HepG2 (cell line): ENCODE measurements at regions not wholly inside any gene's neighbourhood (a gene's known extent, or its start where the extent isn't known, plus 50 kb on each side); places are given as distances from the start of the nearest gene placed in this dataset.

Source experiments
- ATAC-seq: fragments of 200-7000 bp; cut with Tn5 transposase; 3 replicates; pipeline ENCODE4 v1.9.1; 2020; ENCODE audit warnings: mild to moderate bottlenecking, moderate library complexity
- BruUV-seq: library from RNA; stranded (reverse); fragments of 400-500 nt; replicated peaks from 2 replicates; lab custom pipeline; 2021; lab: Mats Ljungman, UMichigan
- CTCF ChIA-PET: fragments of 300-600 bp; formaldehyde crosslinking; extraction: SDS; loops from one replicate; lab custom pipeline; 2021; ENCODE audit warnings: low total read pairs, inconsistent platforms, low intra/inter-chr PET ratio; lab: Yijun Ruan, JAX
- POLR2A ChIA-PET: fragments of 350-600 bp; sonication (Branson Sonifier 250); formaldehyde crosslinking; loops from one replicate; lab custom pipeline; 2020; ENCODE audit warnings: antibody characterized with exemption, inconsistent platforms; lab: Yijun Ruan, JAX
- DNase-seq: peaks from one replicate; pipeline ENCODE4 v3.0.0-alpha.2; 2015; ENCODE audit warnings: low spot score
- FAIRE-seq: peaks from 3 replicates; lab custom pipeline; 2011; peaks lifted over from hg19 to GRCh38; lab: Jason Lieb, UNC
- H2AFZ ChIP-seq: one replicate; pipeline ENCODE4 v1.6.1; 2011; ENCODE audit warnings: low read length, inconsistent platforms
- H3K27ac ChIP-seq: fragments of 300-600 bp; 3 replicates; pipeline ENCODE4 v1.8.0; 2011; ENCODE audit warnings: mixed run types, mild to moderate bottlenecking, mixed read lengths, low read length, inconsistent platforms; ENCODE audit not compliant: insufficient read depth; ENCODE audit errors: extremely low read length
- H3K27me3 ChIP-seq, 2 experiments: fragments of 200-600 bp in 1 of 2; 2 replicates in 1 of 2; 3 replicates in 1 of 2; pipeline versions ENCODE4 v1.6.0 to v1.8.0; 2011; ENCODE audit warnings: low read length in 2 of 2, mild to moderate bottlenecking in 2 of 2, moderate library complexity in 2 of 2, inconsistent platforms in 1 of 2; ENCODE audit not compliant: insufficient read depth in 2 of 2, control insufficient read depth in 1 of 2
- H3K36me3 ChIP-seq, 2 experiments: fragments of 200-600 bp in 1 of 2; replicated peaks in 1 of 2; 2 replicates in 1 of 2; 3 replicates in 1 of 2; pipeline versions ENCODE4 v1.5.1 to v1.8.0; 2011; ENCODE audit warnings: low read length in 2 of 2, inconsistent platforms in 1 of 2; ENCODE audit not compliant: insufficient read depth in 2 of 2, control insufficient read depth in 1 of 2
- H3K4me1 ChIP-seq: 2 replicates; pipeline ENCODE4 v1.5.1; 2012; ENCODE audit warnings: low read length, inconsistent platforms; ENCODE audit not compliant: insufficient read depth
- H3K4me2 ChIP-seq: 2 replicates; pipeline ENCODE4 v1.6.0; 2011; ENCODE audit warnings: low read depth, low read length, inconsistent platforms
- H3K4me3 ChIP-seq, 3 experiments: fragments of 200-600 bp in 1 of 3; sonication (generic), shearing (Covaris generic) in 1 of 3; replicated peaks in 1 of 3; 2 replicates each; pipeline ENCODE4 v1.5.1; 2011 to 2016; ENCODE audit warnings: low read length in 3 of 3, inconsistent platforms in 2 of 3, low read depth in 2 of 3, mild to moderate bottlenecking in 2 of 3, control low read depth in 1 of 3, mixed read lengths in 1 of 3; ENCODE audit not compliant: insufficient read depth in 1 of 3
- H3K79me2 ChIP-seq: one replicate; pipeline ENCODE4 v1.6.1; 2011; ENCODE audit warnings: low read length, inconsistent platforms; ENCODE audit not compliant: insufficient read depth
- H3K9ac ChIP-seq: 2 replicates; pipeline ENCODE4 v1.6.0; 2011; ENCODE audit warnings: mild to moderate bottlenecking, low read depth, low read length, inconsistent platforms; ENCODE audit not compliant: insufficient read depth
- H3K9me3 ChIP-seq: 2 replicates; pipeline ENCODE4 v1.5.1; 2012; ENCODE audit warnings: mild to moderate bottlenecking, low read length
- H4K20me1 ChIP-seq: 2 replicates; pipeline ENCODE4 v1.6.0; 2011; ENCODE audit warnings: inconsistent platforms, mild to moderate bottlenecking, low read length, moderate library complexity; ENCODE audit not compliant: insufficient read depth
- DPF2 ChIP-seq: sonication (generic); formaldehyde crosslinking; IDR thresholded peaks from 2 replicates; pipeline ENCODE4 v1.4.0; 2020; ENCODE audit warnings: mild to moderate bottlenecking, low read depth, missing genetic modification reagents, borderline replicate concordance
- FOXK1 ChIP-seq: sonication (generic); formaldehyde crosslinking; IDR thresholded peaks from 2 replicates; pipeline ENCODE4 v1.4.0; 2020; ENCODE audit warnings: low read depth, missing genetic modification reagents, borderline replicate concordance
- GTF3A ChIP-seq: sonication (generic); formaldehyde crosslinking; conservative IDR thresholded peaks from 2 replicates; pipeline ENCODE4 v1.4.0; 2020; ENCODE audit warnings: mild to moderate bottlenecking, missing genetic modification reagents
- JARID2 ChIP-seq: sonication (generic); formaldehyde crosslinking; IDR thresholded peaks from 2 replicates; pipeline ENCODE4 v1.8.1; 2023; ENCODE audit warnings: missing genetic modification reagents, inconsistent platforms; ENCODE audit not compliant: insufficient replicate concordance
- JUND ChIP-seq: sonication (generic); formaldehyde crosslinking; IDR thresholded peaks from 2 replicates; pipeline ENCODE4 v1.8.0; 2022; ENCODE audit warnings: mild to moderate bottlenecking, missing genetic modification reagents
- KMT2A ChIP-seq: sonication (generic); formaldehyde crosslinking; IDR thresholded peaks from 2 replicates; pipeline ENCODE4 v1.4.0; 2020; ENCODE audit warnings: missing genetic modification reagents
- MED8 ChIP-seq: sonication (generic); formaldehyde crosslinking; IDR thresholded peaks from 2 replicates; pipeline ENCODE4 v1.8.1; 2023; ENCODE audit warnings: mild to moderate bottlenecking, missing genetic modification reagents; ENCODE audit not compliant: insufficient replicate concordance
- MXD4 ChIP-seq: IDR thresholded peaks from 2 replicates; pipeline ENCODE4 v1.6.1; 2016; ENCODE audit warnings: mild to moderate bottlenecking, missing biosample characterization, missing genetic modification reagents
- NAIF1 ChIP-seq: sonication (generic); formaldehyde crosslinking; IDR thresholded peaks from 2 replicates; pipeline ENCODE4 v1.5.0; 2020; ENCODE audit warnings: mild to moderate bottlenecking, missing genetic modification reagents, borderline replicate concordance
- TARDBP ChIP-seq: sonication (generic); formaldehyde crosslinking; IDR thresholded peaks from 2 replicates; pipeline ENCODE4 v1.8.0; 2022; ENCODE audit warnings: mild to moderate bottlenecking, missing genetic modification reagents
- TRIM24 ChIP-seq: sonication (generic); formaldehyde crosslinking; IDR thresholded peaks from 2 replicates; pipeline ENCODE4 v1.8.0; 2022; ENCODE audit warnings: mild to moderate bottlenecking, missing genetic modification reagents
- XBP1 ChIP-seq: sonication (generic); formaldehyde crosslinking; IDR thresholded peaks from 2 replicates; pipeline ENCODE4 v1.5.0; 2020; ENCODE audit warnings: missing genetic modification reagents
- ZNF263 ChIP-seq: sonication (generic); formaldehyde crosslinking; IDR thresholded peaks from 2 replicates; pipeline ENCODE4 v1.4.0; 2020; ENCODE audit warnings: missing genetic modification reagents
- ZNF430 ChIP-seq: sonication (generic); formaldehyde crosslinking; IDR thresholded peaks from 2 replicates; pipeline ENCODE4 v1.9.0; 2021; ENCODE audit warnings: mild to moderate bottlenecking, missing genetic modification reagents
- ZNF451 ChIP-seq: sonication (generic); formaldehyde crosslinking; IDR thresholded peaks from 2 replicates; pipeline ENCODE4 v1.5.0; 2020; ENCODE audit warnings: mild to moderate bottlenecking, missing genetic modification reagents
- ZNF552 ChIP-seq: sonication (generic); formaldehyde crosslinking; IDR thresholded peaks from 2 replicates; pipeline ENCODE4 v1.9.0; 2022; ENCODE audit warnings: missing genetic modification reagents, mild to moderate bottlenecking, borderline replicate concordance
- ZNF563 ChIP-seq: sonication (generic); formaldehyde crosslinking; IDR thresholded peaks from 2 replicates; pipeline ENCODE4 v1.8.0; 2022; ENCODE audit warnings: mild to moderate bottlenecking, moderate library complexity, missing genetic modification reagents
- WGBS: methylation state at CpG from one replicate; pipeline ENCODE4 v1.1.6; 2017; ENCODE audit warnings: low lambda C conversion rate; 5-methylcytosine and 5-hydroxymethylcytosine counted together
- in situ Hi-C: cut with HindIII; loops from 2 replicates; pipeline ENCODE4 v1.10.0; 2017; ENCODE audit warnings: low pct_unique_long_range_greater_than_20kb; ENCODE audit not compliant: extremely low pct_ligation_motif_present
- intact Hi-C: fragments of 100-400 bp; cut with micrococcal nuclease; formaldehyde crosslinking; loops from one replicate; pipeline ENCODE4 v1.10.0; 2022; ENCODE audit not compliant: unreplicated experiment

DNA sequence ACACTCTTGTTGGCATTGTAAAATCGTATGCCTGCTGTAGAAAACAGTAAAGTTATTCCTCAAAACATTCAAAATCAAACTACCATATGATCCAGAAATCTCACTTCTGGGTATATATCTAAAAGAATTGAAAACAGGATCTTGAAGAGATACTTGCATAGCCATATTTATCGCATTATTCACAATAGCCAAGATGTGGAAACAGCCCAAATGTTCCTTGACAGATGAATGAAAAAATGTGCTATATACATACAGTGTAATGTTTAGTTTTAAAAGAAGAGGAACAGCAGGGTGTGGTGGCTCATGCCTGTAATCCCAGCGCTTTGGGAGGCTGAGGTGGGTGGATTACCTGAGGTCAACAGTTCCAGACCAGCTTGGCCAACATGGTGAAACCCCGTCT is 234.1 kb upstream of the DAB2 start (continued):
- no peak for TF ChIP-seq JARID2
- TF ChIP-seq ZNF552 (CRISPR knock-in tag) = no peak
- no peak for TF ChIP-seq FOXK1 (CRISPR knock-in tag)
- no peak for TF ChIP-seq MED8 (CRISPR knock-in tag)

DNA sequence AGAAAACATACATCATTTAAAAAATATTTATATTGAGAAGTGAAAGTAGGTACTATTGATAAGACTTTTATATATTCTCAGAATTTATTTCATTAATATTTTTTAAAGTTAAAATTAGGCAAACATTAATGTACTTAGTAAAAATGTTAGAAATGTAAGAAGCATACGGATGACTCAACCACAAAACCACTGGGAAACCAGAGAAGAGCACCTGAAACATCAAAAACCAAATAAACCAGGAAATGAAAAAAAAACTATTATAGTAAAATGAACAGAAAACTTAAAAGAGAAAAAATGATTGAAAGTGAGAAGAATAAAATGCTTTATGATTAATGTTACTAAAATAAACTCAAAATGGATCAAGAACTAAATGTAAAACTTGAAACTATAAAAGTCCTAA is 233.2 kb upstream of the DAB2 start:
- Histone ChIP-seq H3K9me3 (no peaks in the 10 kb centered on the region), H3K36me3 (no peaks in the 10 kb centered on the region), H3K4me1 (no peaks in the 10 kb centered on the region), H3K4me2 (no peak overlapping the region)
- in situ Hi-C loops = no loop called here
- no peak for TF ChIP-seq ZNF430
- no peak for TF ChIP-seq KMT2A (CRISPR knock-in tag)
- no peak for TF ChIP-seq DPF2 (CRISPR knock-in tag)
- no peak for TF ChIP-seq NAIF1
- no peak for TF ChIP-seq ZNF263
- TF ChIP-seq TRIM24 (CRISPR knock-in tag) = no peak
- TF ChIP-seq ZNF563 (CRISPR knock-in tag) = no peak
- TF ChIP-seq GTF3A (CRISPR knock-in tag) = no peak
- TF ChIP-seq ZNF451 = no peak
- TF ChIP-seq JUND (CRISPR knock-in tag) = no peak
- no peak for TF ChIP-seq TARDBP
- TF ChIP-seq MXD4 (CRISPR knock-in tag) = no peak
- TF ChIP-seq XBP1 = no peak
- TF ChIP-seq, all 625 proteins: peak for 0
- no peak for ATAC-seq
- Histone ChIP-seq H3K79me2 (no peaks in the 10 kb centered on the region), H2AFZ (no peak overlapping the region), H3K4me3 (no peak overlapping the region), H3K27ac (no peak overlapping the region), H3K9ac (no peak overlapping the region), H3K27me3 (no peaks in the 10 kb centered on the region; a peak in 1 of 5 replicates), H4K20me1 (no peaks in the 10 kb centered on the region)
- CTCF ChIA-PET = no interaction called here
- 4% methylated on average over 1 of the region's 1 CpG for WGBS
- BruUV-seq = no TSS peak
- DNase-seq = no peak
- FAIRE-seq = no peak
- POLR2A ChIA-PET = no interaction called here
- intact Hi-C loops = no loop called here
